ENCODE measurements at regions not wholly inside any gene's neighbourhood (a gene's known extent, or its start where the extent isn't known, plus 50 kb on each side); places are given as distances from the start of the nearest gene placed in this dataset.

- no peak for TF ChIP-seq POLR2A (IDR thresholded peaks at IDR 0.05)
- TF ChIP-seq CTCF (IDR thresholded peaks at IDR 0.05): no peak
Measured at GRCh38 chr3:5694266-5694665, 506.8 kb downstream of the EDEM1 start.
